ENCODE measurements at regions not wholly inside any gene's neighbourhood (a gene's known extent, or its start where the extent isn't known, plus 50 kb on each side); places are given as distances from the start of the nearest gene placed in this dataset.
A peak's percentile ranks its signal among the peaks of the same experiment; 100 is the strongest.

GRCh38 chr2:188158337-188159100 is 133.2 kb upstream of the GULP1 start:
- peak; percentile 48 for DNase-seq (ENCODE audit: low read depth)
- no peak overlapping the region for H3K4me3 ChIP-seq (ENCODE audit: low read length)
- TF ChIP-seq CTCF (IDR thresholded peaks at IDR 0.05; ENCODE audit: insufficient read depth, low read depth, low read length, missing control alignments): no peak

GRCh38 chr2:188159484-188159883 is 132.2 kb upstream of the GULP1 start:
- no peak for DNase-seq (ENCODE audit: low read depth)
- H3K4me3 ChIP-seq (ENCODE audit: low read length): no peak overlapping the region
- no peak for TF ChIP-seq CTCF (IDR thresholded peaks at IDR 0.05; ENCODE audit: insufficient read depth, low read depth, low read length, missing control alignments)

GRCh38 chr2:188170356-188170755 is 121.3 kb upstream of the GULP1 start:
- no peak overlapping the region for H3K4me3 ChIP-seq (ENCODE audit: low read length)
- DNase-seq (ENCODE audit: low read depth): no peak
- no peak for TF ChIP-seq CTCF (IDR thresholded peaks at IDR 0.05; ENCODE audit: insufficient read depth, low read depth, low read length, missing control alignments)

GRCh38 chr2:188176620-188177019 is 115.1 kb upstream of the GULP1 start:
- H3K4me3 ChIP-seq (ENCODE audit: low read length): no peak overlapping the region
- no peak for DNase-seq (ENCODE audit: low read depth)
- TF ChIP-seq CTCF (IDR thresholded peaks at IDR 0.05; ENCODE audit: insufficient read depth, low read depth, low read length, missing control alignments): no peak

- H3K4me3 ChIP-seq (ENCODE audit: low read length): no peak overlapping the region
- TF ChIP-seq CTCF (IDR thresholded peaks at IDR 0.05; ENCODE audit: insufficient read depth, low read depth, low read length, missing control alignments): no peak
- DNase-seq (ENCODE audit: low read depth): no peak
Observed at GRCh38 chr2:188181067-188181838, 110.4 kb upstream of the GULP1 start.

- no peak overlapping the region for H3K4me3 ChIP-seq (ENCODE audit: low read length)
- no peak for TF ChIP-seq CTCF (IDR thresholded peaks at IDR 0.05; ENCODE audit: insufficient read depth, low read depth, low read length, missing control alignments)
- DNase-seq (ENCODE audit: low read depth): no peak
Observed at GRCh38 chr2:188181884-188182283, 109.8 kb upstream of the GULP1 start.
